ENCODE measurements at regions not wholly inside any gene's neighbourhood (a gene's known extent, or its start where the extent isn't known, plus 50 kb on each side); places are given as distances from the start of the nearest gene placed in this dataset.

GRCh38 chr2:51628917-51629316 lies 597.0 kb upstream of the NRXN1 start:
- Mint-ChIP-seq H3K36me3 (no peaks in the 10 kb centered on the region), H3K27me3 (no peaks in the 10 kb centered on the region), H3K27ac (no peak overlapping the region), H3K4me3 (no peak overlapping the region), H3K4me1 (ENCODE audit: low read depth in 2 of 2) (no peaks in the 10 kb centered on the region), H3K9me3 (peaks cover 12% of the 10 kb centered on the region)
- no peak for ATAC-seq
- no peak for DNase-seq (ENCODE audit: low spot score)

DNA sequence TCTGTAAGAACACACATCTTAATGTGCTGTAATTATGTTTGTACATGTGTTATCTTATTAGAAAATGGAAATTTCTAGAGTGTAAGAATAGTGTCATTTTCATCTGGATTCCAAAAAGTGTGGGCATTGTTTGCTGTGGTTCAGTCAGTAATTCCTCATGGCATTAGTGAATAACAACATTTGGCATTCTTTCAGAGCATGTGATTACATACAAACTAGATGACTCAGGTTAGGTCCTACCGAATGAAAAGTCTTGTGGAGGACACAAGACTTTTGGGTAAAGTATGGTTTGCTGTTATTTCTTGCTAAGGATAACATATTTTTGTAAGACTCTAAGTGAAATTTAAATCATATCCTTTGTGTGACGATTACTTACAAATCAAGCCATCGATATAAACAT lies 593.1 kb upstream of the NRXN1 start:
- Mint-ChIP-seq H3K4me1 (ENCODE audit: low read depth in 2 of 2) (no peaks in the 10 kb centered on the region), H3K9me3 (peaks cover 26% of the 10 kb centered on the region), H3K27ac (no peak overlapping the region), H3K27me3 (no peaks in the 10 kb centered on the region), H3K4me3 (no peak overlapping the region), H3K36me3 (peaks cover 6% of the 10 kb centered on the region)
- ATAC-seq (no peak), DNase-seq (ENCODE audit: low spot score) (no peak)

DNA sequence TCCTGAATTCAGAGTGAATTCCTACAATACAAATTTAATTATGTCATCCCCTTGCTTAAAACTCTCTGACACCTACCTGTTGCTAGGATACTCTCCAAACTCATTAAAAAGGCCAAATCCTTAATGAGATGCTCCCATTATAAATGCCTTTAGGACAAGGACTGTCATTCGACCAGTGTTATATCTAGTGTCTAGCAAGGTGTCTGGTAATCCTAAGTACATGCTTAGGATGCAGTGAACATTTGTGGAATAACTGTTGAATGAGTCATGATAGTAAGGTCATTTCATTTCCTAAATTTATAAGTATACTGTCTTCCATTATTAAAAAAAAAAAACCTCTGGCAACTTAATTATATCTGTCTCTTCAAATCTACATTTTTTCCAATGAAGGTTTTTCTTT lies 588.9 kb upstream of the NRXN1 start:
- Mint-ChIP-seq H3K27me3 (no peaks in the 10 kb centered on the region), H3K4me3 (no peak overlapping the region), H3K4me1 (ENCODE audit: low read depth in 2 of 2) (no peaks in the 10 kb centered on the region), H3K9me3 (peaks cover 36% of the 10 kb centered on the region), H3K27ac (no peak overlapping the region), H3K36me3 (peaks cover 16% of the 10 kb centered on the region)
- DNase-seq (ENCODE audit: low spot score), result no peak
- no peak for ATAC-seq

- peaks cover 36% of the 10 kb centered on the region for H3K9me3 Mint-ChIP-seq
- H3K36me3 Mint-ChIP-seq, result peaks cover 18% of the 10 kb centered on the region
- DNase-seq (ENCODE audit: low spot score), result no peak
- no peaks in the 10 kb centered on the region for H3K27me3 Mint-ChIP-seq
- no peak overlapping the region for H3K4me3 Mint-ChIP-seq
- ATAC-seq, result no peak
- no peaks in the 10 kb centered on the region for H3K4me1 Mint-ChIP-seq (ENCODE audit: low read depth in 2 of 2)
- H3K27ac Mint-ChIP-seq, result no peak overlapping the region
Measured at GRCh38 chr2:51619961-51620360, 588.0 kb upstream of the NRXN1 start.

GRCh38 chr2:51612387-51612786 lies 580.5 kb upstream of the NRXN1 start:
- Mint-ChIP-seq H3K36me3 (peaks cover 18% of the 10 kb centered on the region), H3K27me3 (no peaks in the 10 kb centered on the region), H3K27ac (no peak overlapping the region), H3K9me3 (peaks cover 9% of the 10 kb centered on the region), H3K4me1 (ENCODE audit: low read depth in 2 of 2) (no peaks in the 10 kb centered on the region), H3K4me3 (no peak overlapping the region)
- ATAC-seq, result no peak
- no peak for DNase-seq (ENCODE audit: low spot score)

DNA sequence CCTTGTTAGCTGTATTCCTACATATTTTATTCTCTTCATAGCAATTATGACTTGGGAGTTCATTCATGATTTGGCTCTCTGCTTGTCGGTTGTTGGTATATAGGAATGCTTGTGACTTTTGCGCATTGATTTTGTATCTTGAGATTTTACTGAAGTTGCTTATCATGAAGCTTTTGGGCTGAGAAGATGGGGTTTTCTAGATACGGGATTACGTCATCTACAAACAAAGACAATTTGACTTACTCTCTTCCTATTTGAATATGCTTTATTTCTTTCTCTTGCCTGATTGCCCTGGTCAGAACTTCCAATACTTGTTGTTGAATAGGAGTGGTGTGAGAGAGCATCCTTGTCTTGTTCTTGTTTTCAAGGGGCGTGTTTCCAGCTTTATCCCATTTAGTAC lies 569.8 kb upstream of the NRXN1 start:
- Mint-ChIP-seq H3K27me3 (no peaks in the 10 kb centered on the region), H3K36me3 (peaks cover 10% of the 10 kb centered on the region), H3K9me3 (peaks cover 32% of the 10 kb centered on the region), H3K4me3 (no peak overlapping the region), H3K27ac (no peak overlapping the region), H3K4me1 (ENCODE audit: low read depth in 2 of 2) (no peaks in the 10 kb centered on the region)
- no peak for DNase-seq (ENCODE audit: low spot score)
- ATAC-seq, result no peak

GRCh38 chr2:51597086-51597485 lies 565.2 kb upstream of the NRXN1 start:
- no peak for ATAC-seq
- Mint-ChIP-seq H3K4me3 (no peak overlapping the region), H3K36me3 (no peaks in the 10 kb centered on the region), H3K27me3 (no peaks in the 10 kb centered on the region), H3K27ac (no peak overlapping the region), H3K9me3 (peaks cover 12% of the 10 kb centered on the region), H3K4me1 (ENCODE audit: low read depth in 2 of 2) (no peaks in the 10 kb centered on the region)
- no peak for DNase-seq (ENCODE audit: low spot score)

DNA sequence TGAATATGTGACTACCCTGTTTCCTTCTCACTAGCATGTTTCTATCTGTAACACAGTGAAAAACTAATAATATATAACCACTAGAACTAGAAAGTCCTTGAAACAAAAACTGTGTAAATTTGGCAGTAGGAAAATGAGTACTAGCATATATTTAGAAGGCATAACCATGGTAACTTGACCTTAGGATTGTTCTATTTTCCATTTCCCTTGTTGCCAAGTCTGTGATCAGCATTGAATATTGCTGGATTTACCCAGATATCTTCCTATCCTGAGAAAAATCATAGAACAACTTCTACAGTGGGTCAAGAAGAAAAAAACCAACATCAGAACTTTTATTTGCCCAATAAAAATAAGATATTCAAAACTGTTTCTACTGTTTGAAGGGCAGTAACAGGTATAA lies 563.9 kb upstream of the NRXN1 start:
- Mint-ChIP-seq H3K9me3 (peaks cover 11% of the 10 kb centered on the region), H3K4me1 (ENCODE audit: low read depth in 2 of 2) (no peaks in the 10 kb centered on the region), H3K27ac (no peak overlapping the region), H3K4me3 (no peak overlapping the region), H3K36me3 (no peaks in the 10 kb centered on the region), H3K27me3 (no peaks in the 10 kb centered on the region)
- ATAC-seq (no peak), DNase-seq (ENCODE audit: low spot score) (no peak)

GRCh38 chr2:51581636-51582267 lies 549.8 kb upstream of the NRXN1 start:
- H3K4me3 Mint-ChIP-seq, result no peak overlapping the region
- no peaks in the 10 kb centered on the region for H3K36me3 Mint-ChIP-seq
- no peak overlapping the region for H3K27ac Mint-ChIP-seq
- H3K27me3 Mint-ChIP-seq, result no peaks in the 10 kb centered on the region
- H3K4me1 Mint-ChIP-seq (ENCODE audit: low read depth in 2 of 2), result no peaks in the 10 kb centered on the region
- no peak for DNase-seq (ENCODE audit: low spot score)
- ATAC-seq, result no peak
- peaks cover 12% of the 10 kb centered on the region for H3K9me3 Mint-ChIP-seq

GRCh38 chr2:51579412-51579811 lies 547.5 kb upstream of the NRXN1 start:
- ATAC-seq (no peak), DNase-seq (ENCODE audit: low spot score) (no peak)
- Mint-ChIP-seq H3K36me3 (no peaks in the 10 kb centered on the region), H3K9me3 (peaks cover 16% of the 10 kb centered on the region), H3K4me1 (ENCODE audit: low read depth in 2 of 2) (no peaks in the 10 kb centered on the region), H3K27ac (no peak overlapping the region), H3K4me3 (no peak overlapping the region), H3K27me3 (no peaks in the 10 kb centered on the region)

GRCh38 chr2:51575181-51575580 lies 543.2 kb upstream of the NRXN1 start:
- Mint-ChIP-seq H3K4me3 (no peak overlapping the region), H3K9me3 (peaks cover 19% of the 10 kb centered on the region)

DNA sequence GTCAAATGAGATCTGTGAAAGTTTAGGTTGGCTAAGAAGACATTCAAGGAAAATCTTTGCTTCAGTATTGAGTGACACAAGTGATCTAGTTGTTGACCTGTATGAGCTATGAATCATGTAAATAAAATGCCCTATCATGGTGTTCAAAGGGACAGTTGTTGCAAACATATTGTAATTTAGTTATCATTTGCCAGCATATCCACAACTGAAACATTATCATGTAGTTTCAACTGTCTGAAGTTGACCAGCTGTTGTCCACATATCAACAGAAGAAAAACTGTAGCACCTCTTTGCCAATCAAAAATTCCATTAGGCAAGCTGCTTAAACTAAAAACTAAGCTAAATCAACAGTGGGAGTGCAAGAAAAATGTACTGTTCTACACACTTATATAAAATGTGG lies 527.1 kb upstream of the NRXN1 start:
- ATAC-seq (no peak), DNase-seq (ENCODE audit: low spot score) (no peak)
- no peak overlapping the region for H3K4me3 Mint-ChIP-seq
- H3K27ac Mint-ChIP-seq, result no peak overlapping the region
- H3K9me3 Mint-ChIP-seq, result peaks cover 9% of the 10 kb centered on the region
- no peaks in the 10 kb centered on the region for H3K27me3 Mint-ChIP-seq
- no peaks in the 10 kb centered on the region for H3K36me3 Mint-ChIP-seq
- H3K4me1 Mint-ChIP-seq (ENCODE audit: low read depth in 2 of 2), result no peaks in the 10 kb centered on the region

More at GRCh38 chr2:51575181-51575580, 543.2 kb upstream of the NRXN1 start:
- H3K27ac Mint-ChIP-seq, result no peak overlapping the region
- H3K36me3 Mint-ChIP-seq, result peaks cover 2% of the 10 kb centered on the region
- DNase-seq (ENCODE audit: low spot score) (no peak), ATAC-seq (no peak)
- no peaks in the 10 kb centered on the region for H3K27me3 Mint-ChIP-seq
- no peaks in the 10 kb centered on the region for H3K4me1 Mint-ChIP-seq (ENCODE audit: low read depth in 2 of 2)

DNA sequence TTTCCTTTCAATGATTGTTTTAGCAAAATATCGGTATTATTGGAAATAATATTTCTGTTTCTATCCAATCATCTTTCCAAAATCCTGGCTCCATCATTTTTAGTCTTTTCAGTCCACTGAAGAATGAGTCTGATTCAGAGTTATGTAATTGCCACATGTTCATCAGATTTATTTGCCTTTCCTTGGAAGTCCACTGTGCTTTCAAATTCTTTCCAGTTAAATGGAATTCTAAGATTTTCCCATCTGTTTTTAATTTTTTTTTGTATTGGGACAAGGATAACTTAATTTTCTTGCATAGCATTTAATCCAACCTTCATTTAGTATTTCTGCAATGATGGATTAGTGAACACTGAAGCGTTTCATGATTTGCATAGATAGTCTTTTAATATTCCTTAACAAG lies 521.5 kb upstream of the NRXN1 start:
- H3K27ac Mint-ChIP-seq, result no peak overlapping the region
- peaks cover 13% of the 10 kb centered on the region for H3K9me3 Mint-ChIP-seq
- DNase-seq (ENCODE audit: low spot score) (no peak), ATAC-seq (no peak)
- H3K36me3 Mint-ChIP-seq, result peaks cover 4% of the 10 kb centered on the region
- H3K4me3 Mint-ChIP-seq, result no peak overlapping the region
- no peaks in the 10 kb centered on the region for H3K4me1 Mint-ChIP-seq (ENCODE audit: low read depth in 2 of 2)
- H3K27me3 Mint-ChIP-seq, result no peaks in the 10 kb centered on the region

DNA sequence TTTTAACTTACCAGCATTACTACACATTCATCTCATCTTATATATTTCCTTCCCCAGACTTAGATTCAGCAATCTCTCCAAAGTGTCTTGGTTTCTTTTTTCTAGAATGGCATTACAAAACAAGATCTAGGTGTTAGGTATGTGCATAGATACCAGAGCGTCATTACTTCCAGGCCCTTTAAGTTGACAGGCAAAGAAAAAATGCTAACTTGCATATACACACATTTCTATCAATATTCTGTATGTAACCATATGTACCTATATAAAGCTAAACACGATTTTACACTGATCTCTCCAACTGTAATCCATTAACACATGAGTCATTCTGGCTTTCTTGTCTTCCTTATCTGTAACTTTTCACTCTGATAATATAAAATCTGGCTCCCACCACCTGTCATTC lies 503.8 kb upstream of the NRXN1 start:
- H3K4me3 Mint-ChIP-seq, result no peak overlapping the region
- H3K27ac Mint-ChIP-seq, result no peak overlapping the region
- no peaks in the 10 kb centered on the region for H3K4me1 Mint-ChIP-seq (ENCODE audit: low read depth in 2 of 2)
- ATAC-seq, result no peak
- peaks cover 18% of the 10 kb centered on the region for H3K9me3 Mint-ChIP-seq
- H3K27me3 Mint-ChIP-seq, result no peaks in the 10 kb centered on the region
- H3K36me3 Mint-ChIP-seq, result peaks cover 13% of the 10 kb centered on the region
- DNase-seq (ENCODE audit: low spot score), result no peak

GRCh38 chr2:51534166-51534565 lies 502.2 kb upstream of the NRXN1 start:
- peaks cover 18% of the 10 kb centered on the region for H3K9me3 Mint-ChIP-seq
- H3K27me3 Mint-ChIP-seq, result no peaks in the 10 kb centered on the region
- H3K4me3 Mint-ChIP-seq, result no peak overlapping the region
- ATAC-seq (no peak), DNase-seq (ENCODE audit: low spot score) (no peak)
- H3K36me3 Mint-ChIP-seq, result peaks cover 16% of the 10 kb centered on the region
- H3K27ac Mint-ChIP-seq, result no peak overlapping the region
- no peaks in the 10 kb centered on the region for H3K4me1 Mint-ChIP-seq (ENCODE audit: low read depth in 2 of 2)

Data from natural killer cell treated with Interleukin-12 subunit alpha and Interleukin-12 subunit beta and Interleukin-15 and Interleukin-18, amount 100 ng/mL, for 72 hours (primary cell).